Dedifferentiated amniotic fluid mesenchymal stem cell (primary cell): ENCODE measurements at regions not wholly inside any gene's neighbourhood (a gene's known extent, or its start where the extent isn't known, plus 50 kb on each side); places are given as distances from the start of the nearest gene placed in this dataset.

Source experiments
- DNase-seq: peaks from one replicate; pipeline ENCODE4 v3.0.0-alpha.2; 2016; ENCODE audit errors: extremely low spot score

DNA sequence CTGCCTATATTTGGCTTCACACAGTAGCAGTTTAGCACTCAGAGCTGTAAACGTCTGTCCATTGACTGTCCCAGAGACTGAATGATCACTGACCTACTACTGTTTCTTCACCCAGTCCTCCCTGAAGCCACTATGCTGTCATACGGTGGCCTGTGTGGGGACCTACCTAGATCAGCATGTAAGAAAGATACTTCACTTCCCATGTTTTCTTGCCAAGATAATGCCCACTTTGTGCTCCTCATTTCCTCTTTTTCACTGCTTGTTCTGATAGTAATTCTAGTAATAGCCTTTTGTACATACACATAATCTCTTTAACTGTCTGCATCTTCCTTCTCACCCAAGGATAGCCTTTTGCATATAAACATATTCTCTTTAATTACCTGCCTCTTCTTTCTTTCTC is 109.9 kb upstream of the TIAM2 start:
- no peak for DNase-seq

DNA sequence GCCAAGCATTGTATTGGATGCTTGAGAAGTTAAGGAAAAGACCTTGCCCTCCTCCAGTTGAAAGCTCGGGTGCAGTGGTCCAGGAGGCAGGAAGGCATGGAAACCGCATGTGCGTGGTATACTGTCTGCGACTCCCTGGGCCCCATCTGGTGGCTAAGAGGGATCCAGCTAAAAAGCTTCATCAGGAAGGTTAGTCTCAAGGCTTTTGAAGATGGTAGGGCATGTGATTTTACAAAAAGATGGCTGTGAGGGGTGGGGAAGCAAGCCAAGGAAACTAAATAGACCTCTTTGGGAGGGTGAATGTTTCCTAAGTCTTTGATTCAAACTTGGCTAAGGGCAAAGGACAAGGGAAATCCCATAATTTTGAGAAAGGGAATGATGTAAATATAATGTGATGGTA is 109.1 kb upstream of the TIAM2 start:
- no peak for DNase-seq

DNA sequence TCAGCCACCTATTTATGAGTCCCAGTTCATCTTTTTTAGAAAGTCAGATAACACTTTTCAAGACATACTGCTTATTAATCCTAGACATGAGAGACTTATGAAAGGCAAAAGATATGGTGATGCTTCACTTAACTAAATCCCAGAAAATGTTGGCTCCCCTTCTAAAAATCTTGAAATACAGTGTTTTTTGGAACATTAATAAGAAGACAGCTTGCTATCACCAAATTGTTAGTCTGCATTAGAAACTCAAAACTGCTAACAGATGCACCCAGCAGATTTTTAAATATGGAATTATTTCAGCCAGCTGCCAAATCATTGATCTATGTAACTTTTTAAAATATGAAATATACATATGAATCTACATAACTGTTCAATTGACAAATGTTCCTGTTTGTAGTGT is 108.6 kb upstream of the TIAM2 start:
- no peak for DNase-seq

DNA sequence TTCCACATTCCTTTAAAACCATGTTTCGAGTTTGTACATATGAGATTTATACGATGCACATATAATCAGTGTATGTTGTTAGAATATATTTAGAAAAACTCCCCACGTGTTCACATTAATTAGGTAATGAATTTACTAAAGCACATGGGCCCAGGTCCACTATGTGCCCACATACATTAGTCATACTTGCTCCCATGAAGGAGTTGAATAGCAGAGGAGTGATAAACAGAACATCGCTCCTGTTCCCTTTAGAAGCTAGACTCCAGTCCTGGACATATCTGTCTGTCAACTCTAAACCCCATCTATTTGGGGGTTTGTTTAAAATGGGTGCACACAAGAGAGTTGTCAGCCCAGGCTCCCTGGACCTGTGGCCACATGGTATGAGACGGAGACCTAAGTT is 108.1 kb upstream of the TIAM2 start:
- no peak for DNase-seq

DNA sequence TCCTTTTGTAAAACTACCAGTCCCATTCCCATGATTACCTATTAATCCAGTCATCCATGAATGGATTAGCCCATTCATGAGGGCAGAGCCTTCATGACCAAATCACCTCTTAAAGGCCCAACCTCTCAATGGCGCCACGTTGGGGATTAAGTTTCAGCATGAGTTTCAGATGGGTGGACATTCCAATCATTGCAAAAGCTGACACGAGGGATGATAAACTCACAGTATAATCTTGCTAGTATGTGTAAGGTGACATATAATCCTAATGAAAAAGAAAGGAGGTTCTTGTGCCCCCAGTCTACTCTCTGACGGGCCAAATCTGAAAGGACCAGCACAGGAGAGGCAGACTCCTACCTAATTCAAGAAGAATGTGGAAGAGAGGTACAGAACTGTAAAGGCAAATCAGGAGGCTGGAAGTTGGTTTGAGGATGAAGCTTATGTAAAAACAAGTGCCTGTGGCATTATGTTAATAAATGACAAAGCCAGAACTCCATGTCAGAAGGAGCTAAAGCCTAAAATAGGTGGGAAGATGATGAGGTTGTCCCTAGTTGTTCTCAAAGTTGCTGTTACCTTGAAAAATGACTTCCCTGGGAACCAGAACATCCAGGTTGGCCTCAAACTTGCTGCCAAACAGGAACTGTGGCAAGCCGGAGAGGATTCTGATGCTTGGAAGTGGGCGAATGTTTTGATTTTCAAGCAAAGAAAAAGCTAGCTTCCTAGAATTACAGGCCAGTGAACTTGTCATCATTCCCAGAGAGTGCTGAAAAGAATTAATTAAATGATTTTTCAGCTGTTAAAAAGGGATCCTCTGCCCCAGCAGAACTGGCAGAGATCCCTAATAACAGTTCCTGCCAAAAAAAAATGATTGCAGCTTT is 106.5 kb upstream of the TIAM2 start:
- DNase-seq, result no peak

DNA sequence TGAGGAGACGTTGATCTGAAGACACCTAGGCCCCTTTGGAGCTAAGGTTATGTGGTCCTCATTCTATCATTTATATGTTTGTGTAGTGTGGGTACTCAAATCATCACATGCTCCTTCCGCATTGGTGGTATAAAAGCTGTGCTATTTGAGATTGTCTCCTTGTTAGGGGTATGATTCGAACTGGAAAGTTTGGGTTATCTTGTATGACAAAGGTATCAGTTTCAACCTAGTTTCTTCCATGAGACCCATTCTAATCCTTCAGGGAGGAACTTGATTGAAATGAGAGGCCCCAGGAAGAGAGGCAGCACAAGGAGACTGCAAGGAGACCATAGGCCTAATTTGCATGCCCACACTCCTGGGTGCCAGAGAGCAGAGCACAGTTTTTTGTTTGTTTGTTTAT is 104.2 kb upstream of the TIAM2 start:
- no peak for DNase-seq

DNA sequence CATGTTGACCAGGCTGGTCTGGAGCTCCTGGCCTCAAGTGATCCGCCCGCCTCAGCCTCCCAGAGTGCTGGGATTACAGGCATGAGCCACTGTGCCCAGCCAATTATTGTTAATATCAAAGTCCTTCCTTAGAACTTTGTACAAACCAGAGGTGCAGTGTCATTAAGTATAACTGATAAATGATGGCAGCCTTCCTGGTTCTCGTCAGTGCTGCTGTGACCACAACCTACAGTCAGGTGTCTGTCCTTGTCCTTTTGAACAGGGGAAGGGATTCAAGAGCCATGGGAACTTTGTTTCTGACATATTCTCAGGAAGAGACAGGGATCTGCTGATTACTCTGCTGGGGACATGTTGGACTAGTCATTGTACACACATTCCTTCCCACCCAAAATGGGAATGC is 103.2 kb upstream of the TIAM2 start:
- no peak for DNase-seq

DNA sequence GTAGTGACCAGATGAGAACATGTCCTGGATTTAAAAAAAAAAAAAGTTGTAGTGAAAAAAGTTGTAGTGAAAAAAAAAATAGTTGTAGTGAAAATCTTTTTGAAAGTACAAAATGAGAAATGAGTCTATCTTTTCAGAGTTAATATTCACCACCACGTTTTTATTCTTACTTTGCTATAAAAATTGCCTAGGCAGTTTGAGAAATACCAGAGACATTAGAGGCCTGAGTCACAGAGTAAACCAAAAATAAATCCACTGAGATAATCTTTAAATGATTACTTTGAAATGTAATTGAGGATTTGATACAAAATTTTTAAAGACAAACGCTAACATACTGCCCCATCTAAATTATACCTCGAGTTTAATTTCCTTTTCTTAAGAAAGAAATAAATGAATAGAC is 101.2 kb upstream of the TIAM2 start:
- peak; percentile 34 for DNase-seq

DNA sequence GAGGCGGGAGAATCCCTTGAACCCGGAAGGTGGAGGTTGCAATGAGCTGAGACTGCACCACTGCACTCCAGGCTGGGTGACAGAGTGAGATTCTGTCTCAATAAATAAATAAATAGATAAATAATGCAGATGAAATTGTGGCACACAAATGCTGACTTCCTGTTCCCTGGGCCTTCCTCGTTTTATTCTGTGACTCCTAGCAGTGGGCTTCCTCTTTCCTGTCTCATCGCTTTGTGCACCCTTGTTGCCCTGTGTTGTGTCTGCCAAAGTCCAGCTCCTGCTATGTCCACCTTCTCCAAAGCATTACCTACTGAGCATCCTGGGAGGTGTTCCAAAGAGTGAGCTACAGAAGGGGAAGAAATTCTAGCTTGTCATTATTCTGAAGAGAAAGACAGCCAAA is 100.2 kb upstream of the TIAM2 start:
- DNase-seq, result no peak

DNA sequence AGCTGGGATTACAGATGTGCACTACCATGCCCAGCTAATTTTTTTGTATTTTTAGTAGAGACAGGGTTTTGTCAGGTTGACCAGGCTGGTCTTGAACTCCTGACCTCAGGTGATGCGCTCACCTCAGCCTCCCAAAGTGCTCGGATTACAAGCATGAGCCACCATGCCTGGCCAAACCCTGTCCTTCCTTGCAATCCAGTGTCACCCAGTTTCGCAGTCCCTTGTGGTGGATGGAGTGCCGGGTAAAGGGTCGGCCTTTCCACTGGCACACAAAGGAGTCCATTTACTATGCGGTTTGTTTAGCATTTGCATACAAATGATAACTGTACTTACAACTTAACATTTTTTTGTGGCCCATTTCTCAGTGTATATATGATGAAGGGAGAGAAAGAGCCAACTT is 99.3 kb upstream of the TIAM2 start:
- DNase-seq, result no peak

DNA sequence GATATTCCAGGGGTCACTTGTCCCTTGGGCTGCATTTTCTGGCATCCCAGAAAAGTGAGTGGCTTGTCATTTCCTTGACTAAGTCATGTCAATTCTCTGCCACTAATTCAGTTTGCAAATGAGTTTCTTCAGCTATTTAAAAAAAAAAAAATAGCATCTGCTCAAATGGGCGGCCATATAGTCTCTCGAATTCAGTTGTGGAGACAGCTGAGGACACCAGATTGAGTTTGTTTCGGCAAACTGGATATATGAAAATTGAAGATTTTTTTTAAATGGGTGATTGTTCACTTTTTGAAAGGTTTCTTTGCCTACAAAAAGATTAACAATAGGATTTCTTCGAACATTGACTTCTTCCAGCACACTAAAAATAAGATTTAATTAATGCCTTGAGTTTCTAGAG is 96.3 kb upstream of the TIAM2 start:
- no peak for DNase-seq

DNA sequence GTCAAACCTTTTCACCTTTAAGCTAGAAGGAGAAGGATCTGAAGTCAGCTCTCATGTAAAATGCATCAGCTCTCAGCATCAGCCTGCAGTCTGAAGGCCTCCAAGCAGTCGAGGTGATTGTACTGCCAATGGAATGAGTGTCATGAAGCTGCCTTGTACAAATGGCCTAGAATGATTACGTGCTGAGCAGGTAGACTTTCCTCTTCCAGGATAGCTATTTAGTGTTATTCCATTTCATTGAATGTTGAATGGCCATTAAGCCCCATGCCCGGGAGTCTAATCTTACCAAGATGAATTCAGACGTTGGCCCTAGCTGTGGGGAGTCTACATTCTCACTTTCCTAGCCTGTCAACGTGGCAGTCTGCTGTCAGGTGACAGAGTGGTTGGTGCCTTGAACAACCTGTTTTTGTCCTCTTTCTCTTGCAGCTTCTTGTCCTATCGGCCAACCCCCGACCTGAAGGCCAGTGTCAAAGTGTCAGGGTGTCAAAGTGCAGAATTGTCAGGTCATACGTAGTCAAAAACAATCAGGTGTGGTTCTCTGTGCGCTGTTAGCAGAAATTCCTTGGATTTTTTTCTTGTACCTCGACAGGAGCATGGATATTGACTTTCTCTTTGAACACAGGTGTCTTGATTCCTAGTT is 95.2 kb upstream of the TIAM2 start:
- no peak for DNase-seq

DNA sequence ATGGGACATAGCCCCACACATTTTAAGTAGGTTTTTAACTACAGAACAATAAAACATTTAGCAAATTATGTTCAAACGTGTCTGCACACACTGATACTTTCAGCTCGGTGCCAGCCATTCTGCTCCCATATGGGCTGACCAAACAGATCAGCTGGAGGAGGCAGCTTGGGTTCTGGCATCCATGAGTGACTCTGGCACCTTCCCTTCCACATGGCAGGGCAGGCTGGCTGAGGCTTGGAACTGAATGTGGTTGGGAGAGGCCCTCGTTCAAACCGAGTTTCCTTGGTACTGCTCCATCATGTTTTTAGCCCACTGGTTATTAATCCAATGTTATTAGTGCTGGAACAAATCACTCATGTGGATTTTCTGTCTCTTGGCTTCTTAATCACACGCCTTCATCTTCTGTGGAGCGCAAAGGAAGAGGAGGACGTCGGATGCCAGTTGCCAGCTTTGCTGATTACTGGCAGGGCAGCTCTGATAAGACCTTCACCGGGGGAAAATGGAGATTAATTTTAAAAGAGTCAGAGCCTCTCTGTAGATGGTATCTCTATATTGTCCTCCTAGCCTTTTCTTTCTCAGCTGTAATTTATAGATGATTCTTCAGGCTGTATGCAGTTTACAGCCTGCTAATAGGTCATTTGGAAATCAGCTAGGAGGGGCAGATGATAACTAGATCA is 93.1 kb upstream of the TIAM2 start:
- DNase-seq, result no peak

DNA sequence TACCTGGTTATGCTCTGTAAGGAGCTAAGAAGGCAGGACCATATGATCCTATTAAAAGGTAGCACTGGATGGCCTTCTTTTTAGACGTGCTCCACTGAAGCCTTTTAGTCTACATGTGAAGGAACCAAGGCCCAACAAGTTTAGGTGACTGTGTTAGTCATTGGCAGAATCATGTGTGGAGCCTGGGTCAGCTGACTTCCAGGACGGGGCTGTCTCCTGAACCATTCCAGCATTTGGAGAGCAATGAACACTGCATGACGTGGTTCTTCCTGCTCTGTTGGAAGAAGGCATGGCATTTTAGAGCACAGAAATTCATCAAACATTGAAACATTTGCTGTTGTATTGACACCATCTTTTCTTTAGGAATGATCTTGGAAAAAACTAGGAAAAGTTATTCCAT is 87.8 kb upstream of the TIAM2 start:
- no peak for DNase-seq

DNA sequence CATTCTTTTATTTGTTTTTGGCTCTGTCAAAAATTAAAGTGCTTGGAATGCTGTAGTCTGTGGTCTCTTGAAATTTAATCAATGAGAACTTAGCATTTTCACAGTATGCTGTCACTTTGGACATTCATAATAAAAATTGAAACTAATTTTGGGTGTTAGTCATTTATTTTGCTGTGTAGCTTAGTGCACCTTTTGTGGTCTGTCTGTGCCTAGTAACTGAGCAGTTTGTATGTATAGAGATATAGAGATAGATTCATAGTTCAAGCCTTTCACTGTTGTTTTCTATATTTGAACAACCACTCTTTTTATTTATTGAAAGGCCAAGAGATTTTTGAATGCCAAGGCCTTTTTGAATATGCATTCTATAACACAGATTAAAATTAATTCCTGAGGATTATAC is 86.4 kb upstream of the TIAM2 start:
- DNase-seq, result no peak

DNA sequence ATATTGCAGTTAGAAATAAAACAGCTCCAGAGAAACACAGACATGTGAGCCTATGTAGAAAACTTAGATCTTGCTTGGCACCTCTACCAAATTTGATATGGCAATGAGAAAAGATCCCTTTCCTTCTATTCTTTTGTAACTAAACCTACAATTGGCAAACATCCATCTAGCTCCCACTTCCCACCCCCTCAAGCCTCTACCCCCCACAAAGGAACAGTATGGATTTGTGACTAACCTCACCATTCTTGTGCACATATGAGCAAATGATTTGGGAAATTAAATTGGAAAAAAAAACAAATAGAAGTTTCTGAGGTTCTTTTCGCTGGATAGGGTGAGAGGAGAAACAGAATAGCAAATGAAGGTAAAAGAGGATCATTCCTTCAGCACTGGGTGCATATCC is 85.8 kb upstream of the TIAM2 start:
- DNase-seq, result no peak

DNA sequence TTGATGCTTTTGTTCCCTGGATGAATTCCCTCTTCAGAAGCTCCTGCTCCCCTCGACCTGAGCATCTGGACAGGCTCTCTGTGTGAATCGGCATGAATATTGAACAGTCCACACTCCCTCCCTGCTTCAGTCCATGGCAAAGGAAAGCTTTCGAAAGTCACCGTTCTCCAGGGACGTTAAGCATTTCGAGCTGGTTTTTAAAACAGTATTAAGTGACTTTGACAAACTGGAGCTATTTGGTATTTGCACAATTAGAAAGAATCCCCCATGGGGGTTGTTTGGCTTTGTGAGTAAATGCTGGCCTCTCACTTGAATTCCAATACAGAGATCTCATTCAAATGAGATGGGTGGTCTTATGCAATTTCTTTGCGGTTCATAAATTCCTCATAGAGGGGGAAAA is 85.3 kb upstream of the TIAM2 start:
- no peak for DNase-seq

DNA sequence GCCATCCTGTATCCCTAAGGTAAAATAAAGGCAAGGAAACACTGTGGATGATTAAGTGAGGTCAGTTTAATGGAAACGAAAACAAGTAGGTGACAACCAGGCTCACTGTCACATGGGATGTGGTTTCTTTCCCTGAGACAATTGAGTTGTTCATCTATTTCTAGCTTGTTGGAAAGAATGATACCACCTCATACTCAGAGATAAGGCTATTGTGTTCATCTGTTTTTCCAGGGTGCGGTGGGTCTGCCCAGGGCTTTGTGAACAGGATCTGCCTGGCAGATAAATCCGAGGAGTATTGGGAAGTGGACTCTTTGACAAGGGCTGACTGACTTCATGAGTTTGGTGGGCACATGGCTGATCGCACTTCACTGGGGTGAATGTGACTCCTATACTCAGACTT is 80.8 kb upstream of the TIAM2 start:
- no peak for DNase-seq

DNA sequence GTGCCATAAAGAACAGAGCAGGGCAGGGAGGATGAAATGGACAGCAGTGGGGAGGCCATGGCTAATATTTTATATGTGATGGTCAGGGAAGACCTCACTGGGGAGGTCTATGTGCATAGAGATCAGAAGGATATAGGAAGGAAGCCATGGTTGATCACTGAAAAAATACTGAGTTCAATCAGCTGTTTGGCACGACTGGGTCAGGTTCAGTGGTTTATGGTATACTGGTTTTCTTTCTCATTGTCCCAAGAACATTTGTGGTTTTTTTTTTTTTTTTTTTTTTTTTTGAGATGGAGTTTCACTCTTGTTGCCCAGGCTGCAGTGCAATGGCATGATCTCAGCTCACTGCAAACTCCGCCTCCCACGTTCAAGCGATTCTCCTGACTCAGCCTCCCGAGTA is 78.3 kb upstream of the TIAM2 start:
- no peak for DNase-seq

DNA sequence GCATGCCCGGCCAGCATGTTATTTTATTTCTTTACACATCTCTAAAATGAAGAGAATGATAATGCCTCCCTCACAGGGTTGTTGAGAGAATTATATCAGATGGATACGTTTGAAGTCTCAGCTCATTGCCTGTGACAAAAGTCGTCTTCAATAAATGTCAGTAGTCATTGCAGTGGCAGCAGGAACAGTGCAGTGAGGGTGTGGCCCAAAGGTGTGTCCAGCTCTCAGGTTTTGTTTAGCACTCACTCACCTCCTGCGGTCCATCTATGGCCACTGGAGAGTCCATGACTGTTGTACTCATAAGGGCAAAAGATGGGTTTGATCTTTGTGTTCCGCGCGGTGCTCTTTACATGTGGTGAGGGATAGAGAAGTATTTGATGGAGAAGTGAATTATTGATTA is 77.2 kb upstream of the TIAM2 start:
- no peak for DNase-seq

DNA sequence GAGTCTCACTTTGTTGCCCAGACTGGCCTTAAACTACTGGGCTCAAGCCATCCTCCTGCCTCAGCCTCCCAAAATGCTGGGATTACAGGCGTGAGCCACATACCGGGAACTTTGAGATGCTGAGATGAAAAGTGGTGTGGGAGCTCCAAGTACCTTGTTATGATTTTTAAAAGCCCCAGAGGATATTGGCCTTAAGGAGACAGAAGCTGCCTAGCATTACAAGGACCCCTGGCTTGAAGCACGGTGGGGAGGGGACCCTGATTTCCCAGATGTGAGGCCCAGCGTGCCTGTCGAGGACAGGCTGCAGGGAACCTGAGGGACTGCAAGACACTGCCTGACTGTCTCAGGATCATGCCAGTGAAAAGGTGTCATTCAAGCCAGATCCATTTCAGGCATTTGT is 75.3 kb upstream of the TIAM2 start:
- DNase-seq, result no peak

DNA sequence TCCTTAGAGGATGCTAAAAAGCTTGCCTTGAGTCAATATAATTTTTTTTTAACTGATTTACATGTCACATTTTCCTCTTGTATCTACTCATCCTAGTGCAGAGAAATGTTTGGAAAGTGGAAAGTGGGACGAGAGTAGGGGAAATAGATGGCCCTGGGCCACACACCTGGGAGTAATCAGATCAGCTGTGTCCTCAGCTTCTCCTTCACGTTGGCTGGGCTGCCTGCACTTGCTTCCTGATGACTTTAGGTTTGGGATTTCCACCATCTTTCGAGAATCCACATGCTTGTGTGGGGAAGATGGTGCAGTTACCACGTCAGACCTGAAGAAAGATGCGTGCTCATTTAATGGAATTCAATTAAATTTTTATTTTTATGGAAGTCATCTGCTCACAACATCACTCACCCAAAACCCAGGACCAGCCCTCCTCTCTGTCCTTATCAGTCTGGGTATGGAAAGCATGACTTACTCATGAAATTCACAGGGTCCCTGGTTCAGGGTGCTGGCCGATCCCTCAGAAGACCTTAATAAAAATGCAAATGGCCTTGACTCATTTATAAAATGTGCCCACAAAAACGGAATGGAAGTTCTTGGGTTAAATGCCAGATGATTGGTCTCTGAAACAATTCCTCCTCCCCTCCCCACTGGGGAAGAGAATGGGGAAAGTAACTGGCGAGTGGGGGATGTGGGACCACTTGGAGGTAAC is 74.5 kb upstream of the TIAM2 start:
- DNase-seq, result no peak

DNA sequence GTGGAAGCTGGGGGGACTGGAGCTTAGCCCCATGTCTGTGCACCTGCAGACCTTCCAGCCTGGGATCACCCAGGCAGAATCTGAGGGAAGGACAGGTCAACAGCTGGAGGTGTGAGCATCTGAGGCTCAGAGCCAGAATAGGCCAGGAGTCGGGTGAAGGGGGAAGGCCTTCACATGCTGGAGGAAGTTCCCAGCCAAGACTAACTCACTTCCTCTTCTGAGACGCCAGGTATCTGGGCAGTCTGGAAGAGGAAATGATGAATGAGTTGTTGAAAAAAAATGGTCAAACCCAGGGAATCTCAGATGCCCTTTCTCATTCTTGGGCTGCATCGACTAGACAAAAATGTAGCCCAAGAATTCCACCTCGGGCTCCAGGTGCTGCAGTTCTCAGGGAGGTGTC is 73.6 kb upstream of the TIAM2 start:
- DNase-seq, result no peak
